ENCODE measurements at regions not wholly inside any gene's neighbourhood (a gene's known extent, or its start where the extent isn't known, plus 50 kb on each side); places are given as distances from the start of the nearest gene placed in this dataset.

DNA sequence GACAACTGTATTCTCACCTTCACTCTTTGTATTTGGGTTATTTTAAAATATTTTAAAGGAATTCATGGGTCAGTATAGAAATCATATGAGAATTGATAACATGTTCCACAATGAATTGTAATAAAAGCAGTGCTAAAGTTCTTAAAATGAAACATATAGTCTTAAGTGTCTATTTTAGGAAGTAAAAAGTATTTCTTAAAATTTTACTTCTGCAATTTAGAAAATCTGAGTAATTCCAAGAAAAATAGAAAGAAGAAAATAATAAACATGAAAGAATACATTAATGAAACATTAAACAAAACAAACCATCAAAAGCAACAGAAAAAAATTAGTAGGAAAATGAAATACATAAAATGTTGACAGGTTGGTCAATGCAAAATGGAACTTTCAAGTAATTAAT, 332.4 kb downstream of the ETS1 start:
- no peak for DNase-seq

DNA sequence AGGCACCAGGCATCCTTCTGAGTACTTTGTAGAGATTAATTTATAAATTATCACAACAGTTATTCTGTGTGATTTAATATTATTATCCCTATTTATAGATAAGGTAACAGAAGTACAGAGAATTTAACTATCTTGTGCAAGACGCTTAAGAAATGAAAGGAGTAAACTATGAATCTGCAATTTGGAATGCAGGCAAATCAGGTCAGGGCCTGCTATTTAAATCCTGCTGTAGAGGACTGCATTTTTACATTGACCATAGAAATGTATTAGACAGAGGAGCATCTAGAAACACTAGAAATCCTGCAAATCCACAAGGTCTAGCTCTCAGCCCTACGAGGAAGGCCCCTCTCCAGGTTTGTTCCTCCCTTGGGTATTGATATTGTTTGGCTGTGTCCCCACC, 336.2 kb downstream of the ETS1 start:
- DNase-seq = no peak

DNA sequence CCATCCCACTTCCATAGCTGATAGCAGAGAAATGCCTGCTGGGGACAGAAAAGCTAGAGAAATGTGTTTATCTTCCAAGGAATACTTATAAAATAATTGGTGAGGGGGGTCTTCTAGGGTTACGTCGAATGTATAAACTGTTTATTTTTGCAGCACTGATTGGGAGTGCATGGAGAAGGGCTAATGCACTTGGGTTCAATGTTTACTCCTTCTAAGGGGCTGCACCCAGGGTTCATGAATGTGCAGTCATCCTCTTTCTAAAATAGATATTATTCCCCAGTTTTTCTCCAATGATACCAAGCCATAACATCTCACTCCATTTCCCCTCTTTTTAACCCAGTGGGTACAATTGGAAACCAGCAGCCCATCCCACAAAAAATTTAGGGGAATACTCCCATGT, 336.9 kb downstream of the ETS1 start:
- DNase-seq = no peak

DNA sequence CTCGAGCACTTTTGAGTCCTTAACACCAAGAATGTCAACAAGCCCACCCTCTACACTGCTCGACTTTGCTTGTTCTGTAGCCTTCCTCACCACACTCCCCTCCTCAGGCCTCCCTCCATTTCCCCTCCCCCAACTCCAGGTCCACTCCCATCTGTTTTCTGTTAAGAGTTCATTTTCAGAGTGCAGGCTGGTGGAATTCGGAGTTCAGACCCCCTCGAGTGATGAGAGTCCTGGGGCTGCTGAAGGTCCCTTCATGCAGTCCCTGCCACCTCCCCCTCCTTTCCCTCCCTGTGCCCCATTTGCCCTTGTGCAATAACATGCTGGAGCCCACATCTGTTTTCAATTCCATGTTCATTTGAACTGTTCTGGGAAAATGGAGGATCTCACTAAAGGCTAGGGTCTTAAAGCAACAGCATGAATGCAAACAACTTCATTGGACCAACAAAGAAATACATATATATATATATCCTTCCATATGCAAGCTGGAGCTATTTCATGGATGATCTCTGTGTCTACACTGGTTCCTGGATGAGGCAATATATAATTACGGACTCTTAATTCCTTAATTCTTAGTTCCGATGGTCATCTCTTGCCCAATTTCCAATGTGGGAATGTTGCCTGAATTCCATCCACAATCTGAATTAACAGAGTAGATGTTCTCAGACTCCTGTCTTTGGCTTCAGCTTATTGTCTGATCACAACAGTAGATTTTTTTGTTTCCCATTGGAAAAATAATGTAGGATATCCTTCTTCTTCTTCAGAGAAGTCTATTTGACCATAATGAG, 340.4 kb downstream of the ETS1 start:
- DNase-seq = no peak

DNA sequence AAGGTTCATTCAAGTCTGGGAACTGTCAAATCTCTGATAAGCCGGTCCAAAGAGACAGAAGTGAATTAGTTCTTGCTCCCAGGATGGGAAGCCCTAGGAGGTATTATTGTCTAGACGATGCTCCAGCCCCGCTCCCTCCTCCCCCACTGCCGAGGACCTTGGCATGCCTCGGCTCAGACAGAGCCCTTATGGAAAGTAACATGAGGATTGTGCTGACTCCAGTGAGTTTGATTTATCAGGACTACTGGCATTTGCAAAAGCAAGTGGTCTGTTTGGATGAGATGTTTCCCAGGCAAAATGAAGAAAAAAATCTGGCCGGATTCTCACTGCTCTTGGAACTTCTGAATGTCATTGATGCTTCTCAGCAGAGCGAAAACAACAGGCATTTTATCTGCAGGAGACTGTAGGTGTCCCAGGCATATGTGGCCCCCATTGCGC, 341.0 kb downstream of the ETS1 start:
- no peak for DNase-seq

DNA sequence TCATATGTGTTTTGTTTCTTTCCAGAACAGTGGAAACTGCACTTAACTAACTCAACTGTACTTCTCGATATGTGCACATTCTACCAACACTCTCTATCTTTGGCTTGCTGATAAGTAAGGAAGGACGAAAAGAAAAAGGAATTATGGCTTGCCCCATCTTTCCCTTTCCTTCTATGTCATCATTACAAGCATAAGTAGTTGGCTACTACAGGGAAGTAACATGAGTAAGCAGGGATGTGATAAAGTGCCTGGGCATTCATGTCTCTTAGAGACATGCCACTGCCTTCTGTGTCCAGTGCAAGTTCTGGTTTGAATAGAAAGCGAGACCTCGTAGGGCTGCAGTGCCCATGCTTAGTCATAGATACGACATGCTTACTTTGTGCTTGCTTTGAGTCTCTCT, 342.5 kb downstream of the ETS1 start:
- DNase-seq = no peak

DNA sequence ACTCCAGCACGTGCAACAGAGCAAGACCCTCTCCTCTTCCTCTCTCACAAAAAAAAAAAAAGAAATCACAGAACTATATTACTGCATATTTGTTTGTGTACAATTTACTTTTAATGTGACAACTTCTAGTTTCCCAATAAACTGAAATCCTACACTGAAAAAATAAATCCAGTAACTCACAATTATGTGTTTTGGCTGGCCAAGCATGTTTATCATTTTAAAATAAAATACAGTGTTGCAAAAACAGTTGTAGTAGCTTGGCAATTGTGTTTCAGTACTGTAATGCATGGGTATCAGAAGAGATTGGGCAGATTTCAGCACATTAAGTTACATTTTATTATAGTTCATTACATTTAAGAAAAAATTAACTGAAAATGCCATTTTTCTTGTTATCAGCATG, 344.9 kb downstream of the ETS1 start:
- DNase-seq = no peak

DNA sequence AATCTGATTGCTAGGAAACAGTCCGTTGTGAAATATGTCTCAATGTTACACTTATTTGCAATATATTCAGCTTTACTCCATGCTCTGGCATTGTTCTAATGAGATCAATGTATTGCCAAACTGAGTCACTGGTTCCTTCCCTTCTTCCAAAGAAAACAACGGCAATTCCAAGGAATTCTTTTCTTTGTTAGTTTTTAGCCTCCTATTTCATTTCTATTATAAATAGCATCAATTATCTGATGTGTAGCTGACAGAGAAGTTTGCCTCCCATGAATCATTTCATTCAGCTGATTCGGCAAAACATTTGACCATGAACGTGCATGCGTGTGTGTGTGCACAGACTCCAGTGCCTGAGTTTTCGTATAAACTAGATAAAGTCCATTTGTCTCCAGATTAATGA, 346.8 kb downstream of the ETS1 start:
- no peak for DNase-seq

DNA sequence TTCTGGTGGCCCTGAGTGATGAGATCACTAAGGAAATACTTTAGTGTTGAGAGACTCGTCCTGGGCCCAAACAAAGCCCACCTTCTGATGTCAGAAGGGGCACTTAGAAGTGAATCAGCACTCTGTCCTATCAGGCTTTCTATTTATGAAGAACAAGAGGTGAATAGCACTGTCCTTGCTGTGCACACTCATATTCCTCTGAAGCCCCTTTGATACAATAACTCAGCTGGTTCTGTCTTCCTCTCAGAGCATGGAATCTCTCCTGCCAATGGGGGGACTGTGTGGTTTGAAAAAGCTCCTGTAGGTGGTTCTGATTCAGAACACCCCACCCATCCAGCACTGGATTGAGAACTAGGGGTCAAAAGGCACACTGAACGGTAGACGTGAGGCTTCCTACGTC, 348.1 kb downstream of the ETS1 start:
- DNase-seq = no peak

DNA sequence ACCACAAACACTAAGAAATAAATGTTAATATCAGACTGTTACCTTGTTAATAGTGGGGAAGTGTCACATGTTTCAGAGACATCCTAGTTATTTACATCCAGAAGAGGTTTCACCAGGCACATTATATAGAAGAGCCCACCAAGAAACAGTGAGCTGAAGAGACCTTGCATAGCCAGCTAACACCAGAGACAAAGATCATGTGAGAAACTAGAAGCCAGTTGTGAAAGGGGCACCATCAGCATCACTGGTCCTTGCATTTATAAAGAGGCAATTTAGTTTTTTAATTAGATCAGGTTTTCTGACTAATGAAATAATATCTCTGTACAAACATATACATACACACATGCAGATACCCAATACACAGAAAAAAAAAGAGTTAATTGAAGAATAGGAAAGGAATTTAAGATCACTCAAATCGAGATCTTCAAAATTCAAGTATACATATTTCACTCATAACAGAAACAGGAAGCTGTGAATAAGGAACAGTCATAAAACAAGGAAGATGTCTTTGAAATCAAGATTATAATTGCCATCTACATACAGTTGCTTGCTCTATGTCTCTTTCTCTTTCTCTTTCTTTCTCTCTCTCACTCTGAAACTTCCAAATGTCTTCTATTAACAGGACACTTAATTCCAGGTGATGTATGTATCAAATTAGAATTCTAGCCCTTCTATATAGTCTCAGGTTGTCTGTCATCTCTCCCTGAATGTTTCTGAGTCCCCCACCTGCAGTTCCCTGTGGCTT, 348.7 kb downstream of the ETS1 start:
- DNase-seq = no peak

DNA sequence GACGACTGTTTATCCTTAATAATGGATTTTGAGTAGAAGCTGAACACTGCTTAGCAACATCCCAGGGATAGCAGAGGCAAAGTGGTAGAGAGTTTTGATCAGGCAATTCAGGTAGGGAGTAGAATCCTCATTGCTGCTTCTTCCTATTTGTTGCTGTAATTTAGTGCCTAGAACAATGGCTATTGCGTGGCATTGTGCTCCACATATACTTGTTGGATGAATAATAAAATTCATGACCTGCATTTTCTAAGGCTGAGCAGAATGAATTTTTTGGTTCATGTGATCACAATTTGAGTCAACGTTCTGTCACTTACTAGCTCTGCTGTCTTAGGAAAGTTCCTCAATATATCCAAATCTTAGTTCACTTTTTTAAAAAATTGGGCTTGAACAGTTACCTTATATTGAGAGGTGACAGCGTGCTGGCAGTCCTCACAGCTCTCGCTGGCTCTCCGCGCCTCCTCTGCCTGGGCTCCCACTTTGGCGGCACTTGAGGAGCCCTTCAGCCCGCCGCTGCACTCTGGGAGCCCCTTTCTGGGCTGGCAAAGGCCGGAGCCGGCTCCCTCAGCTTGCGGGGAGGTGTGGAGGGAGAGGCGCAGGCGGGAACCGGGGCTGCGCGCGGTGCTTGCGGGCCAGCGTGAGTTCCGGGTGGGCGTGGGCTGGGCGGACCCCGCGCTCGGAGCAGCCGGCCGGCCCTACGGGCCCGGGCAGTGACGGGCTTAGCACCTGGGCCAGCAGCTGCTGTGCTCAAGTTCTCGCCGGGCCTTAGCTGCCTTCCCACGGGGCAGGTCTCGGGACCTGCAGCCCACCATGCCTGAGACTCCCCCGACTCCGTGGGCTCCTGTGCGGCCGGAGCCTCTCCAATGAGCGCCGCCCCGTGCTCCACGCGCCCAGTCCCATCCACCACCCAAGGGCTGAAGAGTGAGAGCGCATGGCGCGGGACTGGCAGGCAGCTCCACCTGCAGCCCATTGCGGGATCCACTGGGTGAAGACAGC, 350.6 kb downstream of the ETS1 start:
- no peak for DNase-seq

DNA sequence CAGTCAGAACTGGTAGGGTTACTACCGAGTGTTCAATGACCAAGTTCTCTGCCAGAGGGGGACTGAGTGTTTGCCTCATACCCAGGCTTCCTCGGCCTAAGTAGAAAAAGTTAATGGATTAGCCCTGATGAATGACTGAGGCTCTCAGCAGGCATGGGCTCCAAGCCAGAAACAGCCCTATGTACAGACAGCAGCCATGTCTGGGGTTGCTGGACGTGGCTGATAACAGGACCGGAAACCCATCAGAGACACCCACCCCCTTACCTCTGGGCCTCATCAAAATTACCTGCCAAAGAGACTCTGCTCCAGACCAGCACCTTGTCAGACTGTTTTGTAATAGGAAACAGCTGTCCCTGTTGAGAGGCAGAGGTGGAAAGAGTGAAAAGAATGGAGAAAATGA, 351.4 kb downstream of the ETS1 start:
- no peak for DNase-seq

DNA sequence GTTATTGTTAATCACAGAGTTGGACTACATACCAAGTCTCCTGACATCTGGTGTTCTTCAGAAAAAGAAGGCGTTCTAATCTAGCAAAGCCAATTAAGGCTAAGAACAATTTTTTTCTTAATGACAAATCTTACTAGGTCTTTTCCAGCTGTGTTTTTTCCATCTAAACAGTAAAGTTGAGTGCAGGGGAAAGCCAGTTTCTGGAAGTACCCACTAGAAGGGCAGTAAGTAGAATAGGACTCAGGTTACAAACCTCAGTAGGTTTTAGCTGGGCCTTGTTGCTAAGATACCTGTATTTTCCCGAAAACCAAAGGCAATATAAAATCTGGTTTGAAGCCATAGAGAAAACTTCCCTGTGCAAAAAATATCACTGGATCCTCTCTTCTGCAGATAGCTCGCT, 351.9 kb downstream of the ETS1 start:
- DNase-seq = no peak

DNA sequence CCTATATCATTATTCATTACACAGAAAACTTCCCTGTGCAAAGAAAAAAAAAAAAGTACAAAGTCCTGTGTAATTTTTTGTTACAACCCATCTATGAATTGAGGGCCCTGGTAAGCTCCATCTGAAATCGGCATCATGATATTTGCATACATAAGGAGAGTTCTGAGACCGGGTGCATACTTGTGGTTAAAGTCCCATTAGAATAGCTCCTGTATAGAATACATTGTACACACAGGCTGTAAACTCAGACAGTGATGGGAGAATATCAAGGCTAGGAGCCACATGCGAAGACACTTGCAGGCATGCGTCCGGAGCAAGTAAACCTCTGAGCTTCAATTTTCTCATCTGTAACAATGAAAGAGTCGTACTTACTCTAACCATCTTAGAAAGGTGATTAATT, 353.2 kb downstream of the ETS1 start:
- no peak for DNase-seq

DNA sequence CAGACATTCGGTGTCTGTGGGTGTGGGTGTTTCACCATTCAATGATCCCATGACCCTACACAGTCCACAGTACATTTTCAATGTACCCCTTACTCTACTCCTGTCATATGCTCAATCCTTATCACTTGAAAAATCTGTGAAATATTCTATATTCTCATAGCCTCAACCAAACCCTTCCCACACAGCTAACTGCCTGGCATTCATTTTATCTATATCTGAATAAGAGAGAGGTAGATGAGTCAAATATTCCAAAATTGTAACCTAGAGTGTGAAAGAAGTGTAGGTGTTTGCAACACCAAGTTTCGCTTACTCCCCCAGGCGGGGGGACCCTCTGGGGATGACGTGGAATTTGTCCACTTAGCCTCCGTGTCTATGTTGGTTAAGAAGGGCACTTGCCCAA, 354.8 kb downstream of the ETS1 start:
- peak; percentile 81 for DNase-seq

DNA sequence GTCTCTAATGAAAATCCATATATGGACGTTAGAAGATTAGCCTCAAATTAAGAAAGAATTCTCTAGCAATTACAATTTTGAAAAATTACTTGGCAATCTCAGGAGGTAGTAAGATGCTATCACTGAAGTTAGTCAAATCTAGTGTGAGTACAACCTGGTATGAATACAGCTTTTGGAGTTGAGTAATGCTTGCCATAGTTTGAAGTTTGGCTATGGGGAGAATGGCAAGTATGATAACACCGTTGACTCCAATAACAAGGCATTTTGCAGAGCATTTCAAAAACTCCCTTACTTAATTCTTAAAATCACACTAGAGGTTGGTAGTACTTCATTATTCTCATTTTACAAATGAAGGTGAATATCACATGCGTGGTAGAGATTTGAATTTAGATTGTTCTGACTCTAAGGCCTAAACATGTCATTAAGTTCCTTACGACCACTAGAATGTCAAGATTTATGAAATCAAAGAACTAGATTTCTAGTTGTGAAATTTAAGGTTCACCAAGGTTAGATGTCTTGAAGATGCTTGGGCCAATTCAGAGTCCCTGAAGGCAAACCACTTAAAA, 355.4 kb downstream of the ETS1 start:
- no peak for DNase-seq

DNA sequence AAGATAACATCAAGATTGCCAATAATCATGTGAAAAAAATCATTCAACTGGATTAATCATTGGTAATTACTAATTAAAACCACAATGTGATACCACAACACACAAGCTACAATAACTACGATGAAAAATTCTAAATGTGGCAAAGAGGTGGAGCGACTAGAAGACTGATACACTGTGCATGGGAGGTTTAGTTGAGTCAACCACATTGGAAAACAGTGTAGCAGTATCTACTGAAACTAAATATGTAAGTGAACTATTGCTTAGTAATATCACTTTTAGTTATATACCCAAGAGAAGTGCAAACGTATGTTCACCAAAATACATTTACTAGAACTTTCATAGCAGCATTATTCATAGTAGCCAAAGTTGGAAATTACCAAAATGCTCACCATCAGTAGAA, 359.9 kb downstream of the ETS1 start:
- no peak for DNase-seq

DNA sequence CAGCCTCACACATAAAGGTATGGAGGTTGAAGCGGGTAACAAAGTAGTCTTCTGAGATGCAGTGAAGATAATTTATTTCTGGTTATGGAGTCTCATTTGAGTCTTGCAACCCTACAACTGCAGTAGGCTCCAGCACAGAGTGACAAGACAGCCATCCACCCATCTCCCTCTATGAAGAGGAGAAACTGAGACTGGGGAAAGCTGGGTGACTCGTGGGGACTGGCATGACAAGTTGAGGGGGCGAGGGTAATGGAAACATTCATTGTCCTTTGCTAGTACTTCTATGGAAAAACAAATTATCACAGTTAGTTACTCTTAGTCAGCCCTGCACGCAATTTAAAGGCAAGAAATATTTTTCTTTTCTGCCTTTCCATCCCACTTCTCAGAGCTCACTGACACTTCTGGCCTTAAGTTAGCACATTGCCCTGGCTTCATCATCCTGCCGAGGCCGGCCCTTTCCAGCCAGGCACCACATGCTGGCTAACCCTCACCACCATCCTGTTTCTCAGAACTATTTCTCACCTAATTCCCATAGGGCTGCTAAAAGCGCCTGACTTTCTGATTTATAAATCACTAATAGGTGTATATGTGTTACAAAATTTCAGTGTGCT, 361.1 kb downstream of the ETS1 start:
- DNase-seq = peak; percentile 67

DNA sequence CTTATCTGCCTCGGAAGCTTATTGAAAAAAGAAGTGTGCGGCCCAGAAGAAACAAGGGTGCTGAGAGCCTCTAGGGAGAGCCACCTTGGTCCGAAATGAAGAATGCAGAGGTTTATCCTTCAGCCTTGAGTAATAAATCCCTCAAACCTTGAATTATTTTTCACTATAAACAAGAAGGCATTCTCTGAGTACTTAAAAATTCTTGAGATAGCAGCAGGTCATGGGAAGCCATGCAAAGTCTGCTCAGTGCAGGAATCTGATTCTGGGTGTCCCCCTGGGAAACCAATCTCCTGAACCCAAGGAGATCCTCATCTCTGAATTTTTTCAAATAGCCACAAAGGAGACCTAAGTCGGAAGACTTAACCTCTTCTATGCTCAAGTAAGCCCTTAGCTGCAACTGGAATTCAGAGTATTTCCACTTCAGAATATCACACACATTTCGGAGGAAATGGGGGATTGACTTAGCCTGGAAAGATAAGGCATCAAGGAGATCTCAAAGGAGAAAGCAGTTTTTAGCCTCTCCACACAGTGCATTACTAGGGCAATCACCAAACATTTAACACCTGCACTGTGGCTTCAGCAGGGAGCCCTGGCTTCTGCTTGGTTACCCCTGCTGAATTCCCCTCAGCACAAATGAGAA, 365.0 kb downstream of the ETS1 start:
- DNase-seq = no peak

DNA sequence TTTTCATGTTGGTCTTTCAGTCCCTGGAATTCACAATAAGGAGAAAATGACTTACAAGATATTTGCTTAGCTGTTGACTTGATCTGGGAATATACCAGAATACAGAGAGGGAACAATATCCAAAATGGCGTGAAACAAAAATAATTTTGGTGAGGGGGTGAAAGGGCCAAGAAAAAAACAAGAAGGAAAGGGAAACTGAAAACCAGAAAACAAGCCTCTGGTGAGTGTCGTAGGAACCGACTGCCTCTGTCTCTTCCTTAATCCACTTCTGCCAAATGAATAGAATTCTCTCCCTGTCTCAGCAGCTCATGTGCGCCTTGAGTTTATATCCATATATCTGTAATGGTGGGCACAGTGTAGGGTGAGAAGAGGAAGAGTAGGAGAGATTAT, 367.6 kb downstream of the ETS1 start:
- DNase-seq = no peak

DNA sequence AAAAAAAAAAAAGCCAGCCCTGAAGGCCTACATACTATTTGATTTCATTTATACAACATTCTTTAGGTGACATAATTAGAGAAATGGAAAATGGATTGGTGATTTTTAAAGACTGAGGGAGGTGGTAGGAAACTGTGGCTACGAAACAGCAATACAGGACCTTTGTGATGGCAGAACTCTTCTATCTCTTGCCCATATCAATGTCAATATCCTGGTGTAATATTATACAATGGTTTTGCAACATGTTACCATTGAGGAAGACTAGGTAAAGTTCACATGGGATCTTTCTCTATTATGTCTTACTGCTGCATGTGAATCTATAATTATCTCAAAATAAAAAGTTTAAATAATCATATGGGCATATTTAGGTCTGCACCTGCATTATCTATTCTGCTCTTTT, 371.2 kb downstream of the ETS1 start:
- no peak for DNase-seq

DNA sequence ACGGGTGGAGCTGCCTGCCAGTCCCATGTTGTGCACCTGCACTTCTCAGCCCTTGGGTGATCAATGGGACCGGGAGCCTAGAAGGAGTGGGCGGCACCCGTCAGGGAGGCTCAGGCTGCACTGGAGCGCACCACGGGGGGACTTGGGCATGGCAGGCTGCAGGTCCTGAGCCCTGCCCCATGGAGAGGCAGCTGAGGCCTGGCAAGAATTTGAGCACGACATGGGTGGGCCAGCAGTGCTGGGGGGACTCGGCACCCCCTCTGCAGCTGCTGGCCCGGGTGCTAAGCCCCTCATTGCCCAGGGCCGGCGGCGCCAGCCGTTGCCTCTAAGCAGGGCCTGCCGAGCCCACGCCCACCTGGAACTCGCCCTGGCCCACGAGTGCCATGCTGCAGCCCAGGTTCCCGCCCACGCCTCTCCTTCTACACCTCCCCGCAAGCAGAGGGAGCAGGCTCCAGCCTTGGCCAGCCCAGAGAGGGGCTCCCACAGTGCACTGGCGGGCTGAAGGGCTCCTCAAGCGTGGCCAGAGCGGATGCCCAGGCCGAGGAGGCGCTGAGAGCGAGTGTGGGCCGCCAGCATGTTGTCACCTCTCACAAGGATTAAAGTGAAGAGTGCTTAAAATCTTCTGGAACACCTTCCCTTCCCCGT, 372.0 kb downstream of the ETS1 start:
- no peak for DNase-seq
